ENCODE measurements at regions not wholly inside any gene's neighbourhood (a gene's known extent, or its start where the extent isn't known, plus 50 kb on each side); places are given as distances from the start of the nearest gene placed in this dataset.
"Not testable (repeated sequence)": the region's sequence is repeated elsewhere in the genome, so short reads cannot be mapped to it uniquely, and the experiment has no call there.

DNA sequence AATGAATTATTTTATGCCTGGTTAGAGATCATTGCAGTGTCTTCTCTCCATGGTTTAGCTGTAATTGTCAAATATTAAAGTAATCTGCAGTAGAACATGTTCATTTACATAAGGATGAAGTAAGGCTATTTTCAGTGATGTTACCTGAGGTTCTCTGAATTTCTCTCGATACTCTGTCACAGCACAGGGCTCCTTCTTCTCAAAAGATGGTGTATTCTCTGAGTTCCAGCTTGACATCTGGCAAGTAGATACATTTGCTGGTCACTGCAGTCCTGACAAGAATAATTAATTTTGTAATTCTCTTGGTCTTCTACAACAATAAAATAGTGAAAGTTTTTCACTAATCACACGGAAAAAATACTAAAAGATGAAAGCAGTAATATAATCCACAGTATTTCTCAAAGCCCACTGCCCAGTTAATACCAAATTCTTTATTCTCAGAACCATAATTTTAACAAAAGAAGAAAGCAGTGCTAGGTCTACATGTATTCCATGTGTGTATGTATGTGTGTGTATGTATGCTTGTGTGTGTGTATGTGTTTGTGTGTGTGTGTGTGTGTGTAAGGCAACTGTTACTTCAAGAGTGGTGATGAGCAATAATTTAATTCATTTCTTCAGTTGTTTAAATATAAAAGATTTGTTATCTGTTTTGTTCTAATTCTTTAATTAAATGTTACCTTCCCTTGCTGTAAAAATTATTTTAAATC is 1165.5 kb upstream of the SLC39A10 start:
- DNase-seq (ENCODE audit: low read depth in 2 of 3, low spot score in 2 of 3) = no peak

DNA sequence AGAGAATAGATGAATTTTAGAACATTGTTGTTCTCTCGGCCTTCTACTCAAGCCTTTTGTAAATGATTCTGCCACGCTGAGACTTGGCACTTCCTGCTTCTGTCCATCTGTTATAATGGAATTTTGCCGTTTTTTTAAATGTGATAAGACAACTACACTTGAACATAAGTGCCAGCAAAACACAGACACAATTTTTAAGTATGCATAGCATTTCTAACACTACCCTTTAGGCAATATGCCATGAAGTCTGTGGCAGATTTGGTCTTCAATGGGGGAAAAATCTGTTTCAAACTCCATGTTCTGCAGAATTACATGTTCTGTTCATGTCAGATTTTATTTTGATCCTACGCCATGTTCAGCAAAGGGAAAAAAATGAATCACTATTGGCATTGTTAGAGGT is 1170.7 kb upstream of the SLC39A10 start:
- DNase-seq (ENCODE audit: low read depth in 2 of 3, low spot score in 2 of 3) = no peak

DNA sequence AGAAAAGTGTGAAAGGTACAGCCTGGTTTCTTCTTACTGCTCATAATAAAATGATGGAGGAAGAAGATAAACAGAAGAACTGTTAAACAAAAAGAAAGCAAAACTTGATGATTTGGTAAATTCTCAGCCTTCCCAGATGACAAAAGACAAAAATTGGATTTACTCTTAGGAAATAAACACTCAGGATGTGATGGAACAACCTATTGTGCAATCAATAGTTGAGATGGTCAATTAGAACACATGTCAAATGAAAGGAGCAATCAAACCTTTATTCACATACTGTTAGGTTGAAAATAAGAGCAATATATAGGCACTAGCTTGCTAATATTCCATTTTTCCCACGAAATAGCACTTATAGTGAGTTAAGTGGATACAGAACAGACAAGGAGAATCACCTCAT is 1174.0 kb upstream of the SLC39A10 start:
- DNase-seq (ENCODE audit: low read depth in 2 of 3, low spot score in 2 of 3) = no peak

DNA sequence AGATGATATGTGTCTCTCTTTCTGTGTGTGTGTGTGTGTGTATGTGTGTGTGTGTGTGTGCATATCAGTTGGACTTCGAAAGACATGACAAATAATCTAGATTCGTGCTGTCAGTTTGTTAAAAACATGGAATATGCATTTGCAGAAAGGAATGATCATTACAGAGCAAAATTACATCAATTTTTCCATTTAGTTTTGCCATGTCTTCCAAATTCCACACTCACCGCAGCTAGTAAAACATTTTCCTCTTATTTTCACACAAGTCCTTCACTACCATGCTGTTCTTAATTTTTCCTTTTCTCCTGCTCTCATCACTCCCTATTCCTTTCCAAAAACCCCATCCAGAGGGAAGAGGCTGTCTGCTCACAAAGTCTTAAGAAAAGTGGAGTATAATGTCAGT is 1191.4 kb upstream of the SLC39A10 start:
- DNase-seq (ENCODE audit: low read depth in 2 of 3, low spot score in 2 of 3) = no peak

DNA sequence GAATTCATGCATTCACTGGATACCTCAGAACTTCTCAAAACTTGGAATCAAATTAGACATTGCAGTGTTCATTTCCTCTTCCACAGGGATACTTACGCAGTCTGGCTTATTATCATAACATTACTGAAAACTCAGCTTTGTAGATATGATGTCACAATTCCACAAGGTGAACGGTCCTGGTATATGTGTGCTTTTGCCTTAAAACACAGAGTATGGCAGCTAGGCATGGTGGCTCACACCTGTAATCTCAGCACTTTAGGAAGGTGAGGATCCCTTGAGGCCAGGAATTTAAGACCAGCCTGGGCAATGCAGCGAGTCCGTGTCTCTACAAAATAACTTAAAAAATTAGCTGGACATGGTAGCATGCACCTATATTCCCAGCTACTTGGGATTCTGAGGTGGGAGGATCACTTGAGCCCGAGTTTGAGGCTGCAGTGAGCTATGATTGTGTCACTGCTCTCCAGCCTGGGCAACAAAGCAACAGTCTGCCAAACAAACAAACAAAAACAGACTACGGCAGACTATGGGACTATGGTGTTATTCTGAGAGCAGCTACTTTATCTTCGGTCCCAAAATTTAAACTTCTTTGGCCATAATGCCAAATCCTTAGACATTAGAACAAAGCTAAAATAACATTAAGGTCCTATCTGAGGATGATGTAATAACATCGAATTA is 1191.9 kb upstream of the SLC39A10 start:
- DNase-seq (ENCODE audit: low read depth in 2 of 3, low spot score in 2 of 3) = no peak

GRCh38 chr2:194462883-194463282 is 1194.1 kb upstream of the SLC39A10 start:
- DNase-seq (ENCODE audit: low read depth in 2 of 3, low spot score in 2 of 3) = not testable (repeated sequence)

GRCh38 chr2:194455358-194455757 is 1201.7 kb upstream of the SLC39A10 start:
- no peak for DNase-seq (ENCODE audit: low read depth in 2 of 3, low spot score in 2 of 3)

- DNase-seq (ENCODE audit: low read depth in 2 of 3, low spot score in 2 of 3) = no peak
Observed at GRCh38 chr2:194452504-194452903, 1204.5 kb upstream of the SLC39A10 start.

DNA sequence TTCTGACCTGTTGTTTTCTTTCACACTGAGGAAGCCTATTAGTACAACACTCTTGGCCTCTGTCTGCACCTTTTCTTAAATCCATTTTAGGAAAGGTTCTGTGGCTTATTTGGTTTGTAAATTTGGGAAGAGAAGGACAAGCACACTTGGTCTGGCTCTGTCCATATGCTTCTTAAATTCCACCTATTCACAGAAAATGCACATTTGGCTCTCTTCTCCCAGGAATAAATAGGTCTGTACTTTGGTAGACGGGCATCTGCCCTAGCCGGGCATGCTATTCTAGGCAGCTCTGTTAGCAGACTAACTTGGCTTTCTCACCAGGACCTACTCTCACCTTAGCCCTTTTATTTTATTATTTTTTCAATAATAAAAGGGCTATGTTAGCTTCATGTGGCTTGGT is 1211.8 kb upstream of the SLC39A10 start:
- no peak for DNase-seq (ENCODE audit: low read depth in 2 of 3, low spot score in 2 of 3)

- DNase-seq (ENCODE audit: low read depth in 2 of 3, low spot score in 2 of 3) = no peak
Observed at GRCh38 chr2:194443926-194444325, 1213.1 kb upstream of the SLC39A10 start.

- no peak for DNase-seq (ENCODE audit: low read depth in 2 of 3, low spot score in 2 of 3)
Observed at GRCh38 chr2:194424683-194425209, 1232.3 kb upstream of the SLC39A10 start.

DNA sequence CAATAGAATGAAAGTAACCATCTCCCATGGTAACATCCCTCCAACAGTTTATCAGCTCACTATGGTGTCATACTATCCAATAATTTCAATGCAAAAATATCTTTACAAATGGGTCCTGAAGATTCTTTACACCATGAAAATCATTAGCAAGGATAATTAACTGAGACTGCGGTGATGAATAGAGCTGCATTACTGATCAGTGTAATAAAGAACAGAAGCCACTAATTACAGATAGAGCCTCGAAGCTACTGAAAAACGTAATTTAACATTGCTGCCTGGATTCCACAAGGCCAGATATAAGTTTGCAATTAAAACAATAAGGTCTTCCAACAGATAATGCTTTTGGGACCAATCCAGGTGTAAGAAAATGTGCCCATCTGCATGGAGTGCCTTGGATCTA is 1245.8 kb upstream of the SLC39A10 start:
- no peak for DNase-seq (ENCODE audit: low read depth in 2 of 3, low spot score in 2 of 3)

GRCh38 chr2:194395818-194396217 is 1261.2 kb upstream of the SLC39A10 start:
- DNase-seq (ENCODE audit: low read depth in 2 of 3, low spot score in 2 of 3) = no peak

DNA sequence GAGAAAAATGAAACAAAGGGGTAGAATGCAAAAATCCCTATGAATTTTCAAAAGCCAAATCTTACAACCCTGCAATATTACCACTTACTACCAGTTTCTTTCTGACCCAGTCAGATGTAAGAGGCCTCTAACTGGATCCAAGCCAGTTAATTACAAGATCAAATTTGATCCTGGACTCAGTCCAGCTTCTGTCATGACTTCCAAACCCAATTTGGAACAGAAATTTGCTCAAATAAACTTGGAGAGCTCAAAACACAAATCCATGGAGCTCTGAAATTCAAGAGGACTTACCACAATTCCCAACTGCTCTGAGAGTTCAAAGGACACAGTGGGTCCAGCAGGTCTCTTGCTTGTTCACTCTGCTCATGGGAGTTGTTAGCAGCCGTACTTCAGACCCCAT is 1271.7 kb upstream of the SLC39A10 start:
- no peak for DNase-seq (ENCODE audit: low read depth in 2 of 3, low spot score in 2 of 3)

- no peak for DNase-seq (ENCODE audit: low read depth in 2 of 3, low spot score in 2 of 3)
Observed at GRCh38 chr2:194383401-194383800, 1273.6 kb upstream of the SLC39A10 start.

DNA sequence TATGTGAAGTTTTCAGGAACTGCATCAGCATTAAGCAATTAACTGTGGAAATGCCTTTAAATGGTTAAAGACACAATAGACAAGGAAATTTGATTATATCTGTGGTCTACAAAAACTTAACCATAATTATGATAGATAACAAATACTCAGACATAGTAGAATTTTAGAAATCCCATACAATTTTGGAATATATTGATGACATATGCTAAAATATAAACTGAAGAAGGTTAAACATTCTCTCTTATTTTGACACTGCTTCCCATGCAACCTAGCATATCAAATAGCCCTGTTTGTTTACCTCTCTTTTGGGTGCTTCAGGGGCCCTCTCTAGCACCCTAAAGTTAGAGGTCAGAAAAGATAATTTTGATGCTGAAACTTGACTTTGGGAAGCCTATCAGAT is 1274.8 kb upstream of the SLC39A10 start:
- DNase-seq (ENCODE audit: low read depth in 2 of 3, low spot score in 2 of 3) = no peak

DNA sequence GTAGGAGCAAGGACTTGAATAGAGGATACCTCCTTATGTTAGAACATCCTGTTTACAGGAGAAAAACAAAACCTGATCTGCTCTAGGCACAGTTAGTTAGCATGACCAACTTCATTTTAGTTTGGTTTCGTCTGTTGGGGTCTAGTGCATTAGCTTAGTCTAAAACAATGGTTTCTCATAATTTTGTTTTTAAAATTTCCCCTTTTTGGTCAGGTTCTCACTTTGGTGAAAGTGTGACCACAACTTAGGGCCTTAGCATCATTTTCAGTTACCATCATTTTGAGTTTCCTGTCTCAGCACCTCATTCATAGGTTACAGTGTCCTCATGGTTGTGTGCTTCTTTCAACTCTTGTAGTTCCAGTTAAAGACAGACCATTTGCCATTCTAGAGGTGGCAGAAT is 1277.0 kb upstream of the SLC39A10 start:
- DNase-seq (ENCODE audit: low read depth in 2 of 3, low spot score in 2 of 3) = no peak

DNA sequence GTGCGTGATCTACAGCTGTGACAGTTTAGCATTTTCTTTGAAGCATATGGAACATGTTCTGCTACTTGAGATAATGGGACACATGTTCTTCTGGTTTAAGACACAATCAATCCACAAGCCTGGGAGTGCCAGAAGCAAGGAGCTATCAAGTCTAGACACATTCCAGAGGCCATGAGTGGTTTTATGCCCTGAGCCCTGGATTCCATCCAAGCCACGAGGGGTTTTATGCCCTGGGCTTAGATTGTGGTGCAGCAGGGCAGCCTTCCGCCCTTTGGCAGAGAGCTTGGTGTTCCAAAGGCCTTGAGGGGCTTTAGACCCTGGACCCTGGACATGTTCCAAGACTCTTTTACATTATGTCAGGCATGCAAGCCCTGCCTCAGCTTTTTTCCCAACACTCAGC is 1289.6 kb upstream of the SLC39A10 start:
- DNase-seq (ENCODE audit: low read depth in 2 of 3, low spot score in 2 of 3) = not testable (repeated sequence)

- DNase-seq (ENCODE audit: low read depth in 2 of 3, low spot score in 2 of 3) = no peak
Observed at GRCh38 chr2:194363878-194364277, 1293.1 kb upstream of the SLC39A10 start.

DNA sequence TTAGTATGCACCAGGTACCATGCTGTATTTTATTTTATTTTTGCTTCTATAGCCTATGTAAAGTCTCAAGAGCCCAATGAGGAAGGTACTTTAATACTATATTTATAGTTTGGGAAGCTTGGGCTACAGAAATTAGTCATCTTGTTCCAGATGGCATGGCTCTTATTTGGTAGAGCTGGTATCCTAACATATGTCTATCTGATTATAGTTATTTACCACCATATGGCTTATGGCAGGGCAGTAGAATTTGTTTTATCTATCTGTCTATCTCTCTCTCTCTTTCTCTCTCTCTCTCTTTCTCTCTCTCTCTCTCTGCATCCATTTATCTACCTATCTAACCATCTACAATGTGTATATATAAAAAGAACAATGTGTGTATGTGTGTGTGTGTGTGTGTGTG is 1293.7 kb upstream of the SLC39A10 start:
- DNase-seq (ENCODE audit: low read depth in 2 of 3, low spot score in 2 of 3) = no peak

- no peak for DNase-seq (ENCODE audit: low read depth in 2 of 3, low spot score in 2 of 3)
Observed at GRCh38 chr2:194352505-194352904, 1304.5 kb upstream of the SLC39A10 start.

DNA sequence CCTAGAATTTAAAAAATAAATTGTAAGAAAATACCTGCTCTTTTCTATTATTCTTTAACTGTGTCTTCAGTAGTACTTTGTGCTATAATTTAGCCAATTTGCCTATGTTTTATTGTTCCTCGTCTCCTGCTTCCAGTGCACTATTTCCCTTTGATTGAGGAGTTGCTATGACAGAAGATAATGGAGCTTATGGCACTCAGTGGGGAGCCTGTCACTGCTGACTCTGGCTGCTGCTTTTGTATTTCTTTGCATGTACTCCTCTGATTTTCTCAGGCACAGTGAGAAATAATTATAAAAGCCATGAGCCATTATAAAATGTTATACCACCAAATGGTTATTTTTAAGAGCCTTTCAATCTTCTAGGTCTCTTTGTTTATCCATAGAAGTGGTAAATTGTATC is 1310.8 kb upstream of the SLC39A10 start:
- no peak for DNase-seq (ENCODE audit: low read depth in 2 of 3, low spot score in 2 of 3)
